K562 (cell line): ENCODE measurements at regions not wholly inside any gene's neighbourhood (a gene's known extent, or its start where the extent isn't known, plus 50 kb on each side); places are given as distances from the start of the nearest gene placed in this dataset.

ENCODE experiments used
- ATAC-seq: fragments of 200-7000 bp; cut with Tn5 transposase; 3 replicates; pipeline ENCODE4 v1.9.1; 2020; ENCODE audit warnings: moderate library complexity
- BruUV-seq: library from RNA; stranded (reverse); fragments of 400-500 nt; replicated peaks from 2 replicates; lab custom pipeline; 2021; lab: Mats Ljungman, UMichigan
- CTCF ChIA-PET: fragments of 300-600 bp; formaldehyde crosslinking; extraction: SDS; loops from one replicate; lab custom pipeline; 2021; ENCODE audit warnings: low intra/inter-chr PET ratio; lab: Yijun Ruan, JAX
- POLR2A ChIA-PET: fragments of 300-600, 350-650 bp; sonication (Branson Sonifier 250); formaldehyde crosslinking; extraction: SDS; loops from one replicate; lab custom pipeline; 2021; ENCODE audit warnings: antibody characterized with exemption, inconsistent platforms; lab: Yijun Ruan, JAX
- DNase-seq, 4 experiments: peaks; one replicate each; pipeline versions ENCODE4 v3.0.0 to v3.0.0-alpha.2; 2011 to 2018; ENCODE audit warnings: low spot score in 3 of 4, mixed read lengths in 3 of 4; ENCODE audit errors: extremely low read depth in 1 of 4
- FAIRE-seq: peaks from 2 replicates; lab custom pipeline; 2011; peaks lifted over from hg19 to GRCh38; lab: Jason Lieb, UNC
- H2AFZ ChIP-seq: 2 replicates; pipeline ENCODE4 v1.6.0; 2011; ENCODE audit warnings: low read depth, low read length, control low read depth, inconsistent platforms
- H3K27ac ChIP-seq: fragments of 200-600 bp; 3 replicates; pipeline ENCODE4 v1.8.0; 2011; ENCODE audit warnings: low read depth, mild to moderate bottlenecking, control low read depth, inconsistent platforms, low read length, moderate library complexity, mixed read lengths; ENCODE audit errors: extremely low read depth
- H3K27me3 ChIP-seq, 2 experiments: fragments of 300-600 bp in 1 of 2; 2 replicates in 1 of 2; 3 replicates in 1 of 2; pipeline versions ENCODE4 v1.6.0 to v1.8.0; 2011; ENCODE audit warnings: inconsistent platforms in 2 of 2, low read length in 2 of 2, mild to moderate bottlenecking in 1 of 2, mixed read lengths in 1 of 2, moderate library complexity in 1 of 2; ENCODE audit not compliant: control insufficient read depth in 2 of 2, insufficient read depth in 2 of 2
- H3K36me3 ChIP-seq: fragments of 300-600 bp; 3 replicates; pipeline ENCODE4 v1.8.0; 2011; ENCODE audit warnings: mild to moderate bottlenecking, low read length, inconsistent platforms; ENCODE audit not compliant: control insufficient read depth, insufficient read depth
- H3K4me1 ChIP-seq, 2 experiments: fragments of 200-600 bp in 1 of 2; replicated peaks in 1 of 2; 2 replicates in 1 of 2; 3 replicates in 1 of 2; pipeline versions ENCODE4 v1.5.1 to v1.8.0; 2011; ENCODE audit warnings: inconsistent platforms in 2 of 2, low read length in 2 of 2, mild to moderate bottlenecking in 1 of 2, mixed read lengths in 1 of 2, moderate library complexity in 1 of 2; ENCODE audit not compliant: control insufficient read depth in 2 of 2, insufficient read depth in 2 of 2
- H3K4me2 ChIP-seq: 2 replicates; pipeline ENCODE4 v1.6.1; 2011; ENCODE audit warnings: low read length, control low read depth, inconsistent platforms, mixed read lengths; ENCODE audit not compliant: insufficient read depth
- H3K4me3 ChIP-seq: fragments of 200-600 bp; sonication (generic), shearing (Covaris generic); 2 replicates; pipeline ENCODE4 v1.5.1; 2016; ENCODE audit warnings: control low read depth, inconsistent platforms
- H3K79me2 ChIP-seq: fragments of 200-600 bp; 3 replicates; pipeline ENCODE4 v1.8.0; 2011; ENCODE audit warnings: low read length, inconsistent platforms; ENCODE audit not compliant: control insufficient read depth, insufficient read depth
- H3K9ac ChIP-seq, 2 experiments: 2 replicates each; pipeline versions ENCODE4 v1.6.0 to v1.6.1; 2011; ENCODE audit warnings: low read depth in 2 of 2, low read length in 2 of 2, control low read depth in 1 of 2, inconsistent platforms in 1 of 2, mild to moderate bottlenecking in 1 of 2, mixed read lengths in 1 of 2; ENCODE audit not compliant: insufficient read depth in 1 of 2
- H3K9me1 ChIP-seq: one replicate; pipeline ENCODE4 v1.6.0; 2011; ENCODE audit warnings: inconsistent platforms, mild to moderate bottlenecking, low read length, moderate library complexity; ENCODE audit not compliant: control insufficient read depth, insufficient read depth
- H3K9me3 ChIP-seq: replicated peaks from 2 replicates; pipeline ENCODE4 v1.5.1; 2011; ENCODE audit warnings: low read depth, low read length, inconsistent platforms; ENCODE audit not compliant: control insufficient read depth, insufficient read depth
- H4K20me1 ChIP-seq: replicated peaks from 2 replicates; pipeline ENCODE4 v1.6.1; 2011; ENCODE audit warnings: low read length, inconsistent platforms, mixed read lengths; ENCODE audit not compliant: control insufficient read depth, insufficient read depth
- ARNT ChIP-seq, 2 experiments: fragments of 450-650 bp; IDR thresholded peaks; 2 replicates each; pipeline ENCODE4 v1.6.1; 2016; ENCODE audit warnings: mild to moderate bottlenecking in 1 of 2
- C11orf30 ChIP-seq: fragments of 450-650 bp; IDR thresholded peaks from 2 replicates; pipeline ENCODE4 v1.6.1; 2016; ENCODE audit warnings: low read depth, mild to moderate bottlenecking
- ELF1 ChIP-seq: fragments of 200-800 bp; sonication (Bioruptor generic); IDR thresholded peaks from 2 replicates; pipeline ENCODE4 v1.6.1; 2016; ENCODE audit warnings: missing genetic modification characterization, missing compliant biosample characterization
- HEY1 ChIP-seq: fragments of 250-450 bp; sonication (Bioruptor Pico); IDR thresholded peaks from 2 replicates; pipeline ENCODE4 v1.5.0; 2020; ENCODE audit warnings: mild to moderate bottlenecking, moderate library complexity, borderline replicate concordance
- MAX ChIP-seq: sonication (generic); formaldehyde crosslinking; IDR thresholded peaks from 2 replicates; pipeline ENCODE4 v1.9.0; 2022; ENCODE audit warnings: mild to moderate bottlenecking, missing genetic modification reagents
- NCOA2 ChIP-seq, 2 experiments: fragments of 450-650 bp; IDR thresholded peaks; 2 replicates each; pipeline ENCODE4 v1.6.1; 2018; ENCODE audit warnings: mild to moderate bottlenecking in 2 of 2, moderate library complexity in 1 of 2; ENCODE audit not compliant: partially characterized antibody in 2 of 2
- PHF20 ChIP-seq: fragments of 450-650 bp; IDR thresholded peaks from 2 replicates; pipeline ENCODE4 v1.6.1; 2018; ENCODE audit not compliant: partially characterized antibody
- TFAP4 ChIP-seq: sonication (generic); formaldehyde crosslinking; IDR thresholded peaks from 2 replicates; pipeline ENCODE4 v1.8.0; 2022; ENCODE audit warnings: missing genetic modification reagents, mild to moderate bottlenecking, moderate library complexity, borderline replicate concordance
- ZFX ChIP-seq: sonication (generic); formaldehyde crosslinking; IDR thresholded peaks from 2 replicates; pipeline ENCODE4 v1.8.0; 2022; ENCODE audit warnings: mild to moderate bottlenecking, missing genetic modification reagents, moderate library complexity
- ZNF431 ChIP-seq: sonication (generic); formaldehyde crosslinking; IDR thresholded peaks from 2 replicates; pipeline ENCODE4 v1.8.0; 2022; ENCODE audit warnings: mild to moderate bottlenecking, missing genetic modification reagents
- ZNF707 ChIP-seq: fragments of 250-450 bp; sonication (Bioruptor Pico); conservative IDR thresholded peaks from 2 replicates; pipeline ENCODE4 v1.8.0; 2022; ENCODE audit warnings: inconsistent platforms, mild to moderate bottlenecking, moderate library complexity
- ZNF766 ChIP-seq: fragments of 200-800 bp; sonication (Bioruptor generic); conservative IDR thresholded peaks from 2 replicates; pipeline ENCODE4 v1.6.1; 2016; ENCODE audit warnings: missing genetic modification characterization, missing compliant biosample characterization
- WGBS: fragments of 100-300 bp; shearing (Covaris generic); methylation state at CpG from one replicate; pipeline ENCODE4 v1.1.6; 2016; ENCODE audit warnings: low coverage, mixed read lengths; ENCODE audit not compliant: insufficient coverage; ENCODE audit errors: missing lambda C conversion rate; 5-methylcytosine and 5-hydroxymethylcytosine counted together
- in situ Hi-C: fragments of 300-500 bp; cut with MboI; formaldehyde crosslinking; loops from 4 replicates; pipeline ENCODE4 v1.15.0; 2018; ENCODE audit warnings: inconsistent platforms, mixed read lengths
- intact Hi-C: fragments of 100-400 bp; cut with micrococcal nuclease; formaldehyde crosslinking; loops from 2 replicates; pipeline ENCODE4 v1.14.2; 2022

DNA sequence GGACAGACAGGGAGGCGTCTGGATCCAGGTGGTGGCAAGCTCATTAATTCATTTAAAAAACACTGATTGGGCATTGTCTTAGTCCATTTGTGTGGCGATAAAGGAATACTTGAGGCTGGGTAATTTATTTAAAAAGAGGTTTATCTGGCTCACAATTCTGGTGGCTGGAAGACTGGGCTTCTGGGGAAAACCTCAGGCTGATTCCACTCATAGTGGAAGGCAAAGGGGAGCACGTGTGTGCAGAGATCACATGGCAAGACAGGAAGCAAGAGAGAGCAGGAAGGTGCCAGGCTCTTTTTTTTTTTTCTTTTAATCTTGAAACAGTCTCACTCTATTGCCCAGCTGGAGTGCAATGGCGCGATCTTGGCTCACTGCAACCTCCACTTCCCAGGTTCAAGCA is 100.2 kb upstream of the METTL14 start:
- H3K36me3 ChIP-seq: no peaks in the 10 kb centered on the region
- POLR2A ChIA-PET: no interaction called here
- in situ Hi-C loops (no loop called here), intact Hi-C loops (no loop called here)
- FAIRE-seq: no peak
- H2AFZ ChIP-seq: peak overlapping the region; percentile 84
- WGBS: 19% methylated on average over 5 of the region's 5 CpGs
- H3K9me1 ChIP-seq: no peaks in the 10 kb centered on the region
- no peak for DNase-seq
- H3K4me1 ChIP-seq: peaks cover 4 to 20% of the 10 kb centered on the region in 2 experiments; a peak in 3 of 5 replicates
- H4K20me1 ChIP-seq: no peaks in the 10 kb centered on the region
- no TSS peak for BruUV-seq
- no peaks in the 10 kb centered on the region; a peak in 1 of 5 replicates for H3K27me3 ChIP-seq
- H3K79me2 ChIP-seq: no peaks in the 10 kb centered on the region
- H3K4me3 ChIP-seq: no peak overlapping the region
- CTCF ChIA-PET: no interaction called here
- H3K9ac ChIP-seq: no peak overlapping the region
- ATAC-seq: no peak
- peak overlapping the region; percentile 69; the same call in 1 of the 2 replicates for H3K4me2 ChIP-seq
- TF ChIP-seq ZNF766 (CRISPR knock-in tag): peak; percentile 62
- TF ChIP-seq ZFX (CRISPR knock-in tag): no peak
- H3K9me3 ChIP-seq: no peaks in the 10 kb centered on the region
- H3K27ac ChIP-seq: no peak overlapping the region

DNA sequence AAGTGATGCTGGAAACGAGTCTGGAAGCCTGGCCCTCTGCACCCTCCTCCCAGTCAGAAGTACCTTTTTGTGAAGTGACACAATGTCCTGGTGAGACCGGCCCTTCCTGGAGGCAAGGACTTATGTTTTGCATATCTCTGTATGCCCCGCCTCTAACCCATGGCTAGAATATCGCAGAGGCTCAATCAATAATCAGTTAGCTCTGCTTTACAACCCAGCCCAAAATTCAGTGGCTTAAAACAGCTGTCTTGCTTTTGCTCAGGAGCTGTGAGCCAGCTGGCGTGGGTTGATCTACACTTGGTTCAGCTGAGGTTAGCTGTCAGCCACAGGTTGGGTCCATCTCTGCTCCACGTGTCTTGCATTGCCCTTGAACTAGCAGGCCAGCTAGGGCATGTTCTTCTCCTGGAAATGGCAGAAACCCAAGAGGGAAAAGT is 98.8 kb upstream of the METTL14 start:
- Histone ChIP-seq H3K27me3 (no peaks in the 10 kb centered on the region; a peak in 1 of 5 replicates), H3K9me3 (no peaks in the 10 kb centered on the region), H3K36me3 (no peaks in the 10 kb centered on the region), H3K4me3 (no peak overlapping the region), H4K20me1 (no peaks in the 10 kb centered on the region), H2AFZ (peak overlapping the region; percentile 84), H3K79me2 (no peaks in the 10 kb centered on the region), H3K4me2 (peak overlapping the region; percentile 57), H3K27ac (no peak overlapping the region), H3K9ac (no peak overlapping the region), H3K4me1 (peaks cover 4 to 20% of the 10 kb centered on the region in 2 experiments; a peak in 4 of 5 replicates), H3K9me1 (no peaks in the 10 kb centered on the region)
- BruUV-seq: no TSS peak
- in situ Hi-C loops: no loop called here
- TF ChIP-seq NCOA2 (IDR thresholded peaks at IDR 0.05; ENCODE audit: partially characterized antibody in 2 of 2) (no peak), ARNT (IDR thresholded peaks at IDR 0.05) (no peak), ELF1 (tag) (no peak), C11orf30 (no peak), PHF20 (no peak), TFAP4 (CRISPR knock-in tag) (0 out of 2 replicates have a peak, but pooled peaks have one; percentile 45), ZNF707 (CRISPR knock-in tag) (0 out of 2 replicates have a peak, but pooled peaks have one; percentile 36), HEY1 (CRISPR knock-in tag) (no peak), MAX (CRISPR knock-in tag) (0 out of 2 replicates have a peak, but pooled peaks have one; percentile 18), ZNF431 (CRISPR knock-in tag) (no peak)
- CTCF ChIA-PET: no interaction called here
- intact Hi-C loops: no loop called here
- FAIRE-seq: peak; percentile 32
- POLR2A ChIA-PET: no interaction called here
- 9% methylated on average over 6 of the region's 6 CpGs for whole genome bisulfite sequencing
- DNase-seq: peak in 1 of 4 experiments; percentile 45
- peak; percentile 83 for ATAC-seq
